Trophoblast cell (in vitro differentiated cells and primary cell): ENCODE measurements at regions not wholly inside any gene's neighbourhood (a gene's known extent, or its start where the extent isn't known, plus 50 kb on each side); places are given as distances from the start of the nearest gene placed in this dataset.

ENCODE experiments used
- DNase-seq, 2 donors: peaks; one replicate each; pipeline ENCODE4 v3.0.0-alpha.2; 2016
- H2AFZ ChIP-seq: 2 replicates; pipeline ENCODE4 v1.6.1; 2013; ENCODE audit warnings: low read length, moderate library complexity, mild to moderate bottlenecking; ENCODE audit not compliant: insufficient read depth, poor library complexity
- H2AK5ac ChIP-seq: 2 replicates; pipeline ENCODE4 v1.6.1; 2013; ENCODE audit warnings: mild to moderate bottlenecking, low read length
- H2BK120ac ChIP-seq: 2 replicates; pipeline ENCODE4 v1.6.1; 2013; ENCODE audit warnings: low read length, mild to moderate bottlenecking, moderate library complexity; ENCODE audit not compliant: insufficient read depth, poor library complexity
- H2BK12ac ChIP-seq: 2 replicates; pipeline ENCODE4 v1.6.1; 2013; ENCODE audit warnings: mild to moderate bottlenecking, low read length, moderate library complexity
- H2BK5ac ChIP-seq: 2 replicates; pipeline ENCODE4 v1.6.1; 2013; ENCODE audit warnings: low read length, low read depth, moderate library complexity, mild to moderate bottlenecking; ENCODE audit not compliant: poor library complexity
- H3K14ac ChIP-seq: 2 replicates; pipeline ENCODE4 v1.6.1; 2013; ENCODE audit warnings: mild to moderate bottlenecking, low read length
- H3K18ac ChIP-seq: 2 replicates; pipeline ENCODE4 v1.6.1; 2013; ENCODE audit warnings: mild to moderate bottlenecking, low read length
- H3K23ac ChIP-seq: 2 replicates; pipeline ENCODE4 v1.6.1; 2013; ENCODE audit warnings: low read length
- H3K27ac ChIP-seq: 2 replicates; pipeline ENCODE4 v1.5.1; 2013; ENCODE audit warnings: low read depth, mild to moderate bottlenecking, inconsistent platforms, low read length, moderate library complexity
- H3K27me3 ChIP-seq: 2 replicates; pipeline ENCODE4 v1.6.1; 2013; ENCODE audit warnings: inconsistent platforms, mild to moderate bottlenecking, low read length, moderate library complexity; ENCODE audit not compliant: insufficient read depth
- H3K36me3 ChIP-seq, 2 experiments: 1 replicate in 1 of 2; 2 replicates in 1 of 2; pipeline ENCODE4 v1.6.1; 2013; ENCODE audit warnings: low read length in 2 of 2, mild to moderate bottlenecking in 2 of 2, moderate library complexity in 1 of 2; ENCODE audit not compliant: insufficient read depth in 2 of 2, control insufficient read depth in 1 of 2
- H3K4ac ChIP-seq: 2 replicates; pipeline ENCODE4 v1.6.1; 2013; ENCODE audit warnings: low read depth, mild to moderate bottlenecking, low read length, moderate library complexity
- H3K4me1 ChIP-seq, 2 experiments: 1 replicate in 1 of 2; 2 replicates in 1 of 2; pipeline ENCODE4 v1.6.1; 2013; ENCODE audit warnings: low read length in 2 of 2, mild to moderate bottlenecking in 2 of 2, moderate library complexity in 1 of 2; ENCODE audit not compliant: insufficient read depth in 2 of 2, control insufficient read depth in 1 of 2
- H3K4me2 ChIP-seq: 2 replicates; pipeline ENCODE4 v1.6.1; 2013; ENCODE audit warnings: inconsistent platforms, mild to moderate bottlenecking, low read length, moderate library complexity
- H3K4me3 ChIP-seq: 2 replicates; pipeline ENCODE4 v1.5.1; 2013; ENCODE audit warnings: mild to moderate bottlenecking, low read depth, low read length, inconsistent platforms
- H3K79me1 ChIP-seq: one replicate; pipeline ENCODE4 v1.6.1; 2013; ENCODE audit warnings: low read length
- H3K79me2 ChIP-seq: 2 replicates; pipeline ENCODE4 v1.6.1; 2013; ENCODE audit warnings: low read length, mild to moderate bottlenecking; ENCODE audit not compliant: control insufficient read depth, insufficient read depth, poor library complexity
- H3K9ac ChIP-seq: 2 replicates; pipeline ENCODE4 v1.6.1; 2013; ENCODE audit warnings: mild to moderate bottlenecking, low read length
- H3K9me3 ChIP-seq: 2 replicates; pipeline ENCODE4 v1.6.1; 2013; ENCODE audit warnings: low read depth, mild to moderate bottlenecking, control low read depth, inconsistent platforms, low read length; ENCODE audit not compliant: insufficient read depth
- H4K12ac ChIP-seq: 2 replicates; pipeline ENCODE4 v1.6.1; 2013; ENCODE audit warnings: low read depth, mild to moderate bottlenecking, low read length, moderate library complexity
- H4K8ac ChIP-seq: 2 replicates; pipeline ENCODE4 v1.6.1; 2013; ENCODE audit warnings: low read depth, mild to moderate bottlenecking, low read length, moderate library complexity
- H4K91ac ChIP-seq: one replicate; pipeline ENCODE4 v1.6.1; 2013; ENCODE audit warnings: low read depth, mild to moderate bottlenecking, low read length, moderate library complexity
- WGBS: extraction: QIAGEN DNeasy Blood & Tissue Kit; methylation state at CpG from one replicate; pipeline ENCODE4 v1.1.7; 2013; ENCODE audit warnings: missing lambda C conversion rate; ENCODE audit not compliant: insufficient read length, insufficient coverage; ENCODE audit errors: extremely low coverage; 5-methylcytosine and 5-hydroxymethylcytosine counted together

- DNase-seq = no peak
- no peak overlapping the region for H4K91ac ChIP-seq
- H3K4me1 ChIP-seq = no peaks in the 10 kb centered on the region
- H3K14ac ChIP-seq = no peak overlapping the region
- no peaks in the 10 kb centered on the region for H3K27me3 ChIP-seq
- no peak overlapping the region for H3K4me3 ChIP-seq
- H2BK12ac ChIP-seq = no peak overlapping the region
- no peak overlapping the region for H4K8ac ChIP-seq
- WGBS = no CpG with 5 or more reads among the region's 2 CpGs
- H2AK5ac ChIP-seq = no peak overlapping the region
- H3K36me3 ChIP-seq = no peaks in the 10 kb centered on the region
- no peaks in the 10 kb centered on the region for H3K9me3 ChIP-seq
- no peaks in the 10 kb centered on the region for H3K79me1 ChIP-seq
- H3K79me2 ChIP-seq = no peaks in the 10 kb centered on the region
- no peak overlapping the region for H3K4ac ChIP-seq
- no peak overlapping the region for H3K27ac ChIP-seq
- H3K9ac ChIP-seq = no peak overlapping the region
- no peak overlapping the region for H3K23ac ChIP-seq
- no peak overlapping the region for H2BK5ac ChIP-seq
- no peak overlapping the region for H2BK120ac ChIP-seq
- no peak overlapping the region for H4K12ac ChIP-seq
- no peak overlapping the region for H3K18ac ChIP-seq
- H2AFZ ChIP-seq = no peak overlapping the region
- H3K4me2 ChIP-seq = no peak overlapping the region
Observed at GRCh38 chr2:187709065-187709464, 154.8 kb upstream of the TFPI start.

- Histone ChIP-seq H3K79me1 (no peaks in the 10 kb centered on the region), H4K8ac (no peak overlapping the region), H3K23ac (no peak overlapping the region), H3K4me2 (no peak overlapping the region), H3K4ac (no peak overlapping the region), H3K18ac (no peak overlapping the region), H3K27me3 (no peaks in the 10 kb centered on the region), H4K12ac (no peak overlapping the region), H3K27ac (no peak overlapping the region), H3K9me3 (no peaks in the 10 kb centered on the region), H2BK5ac (no peak overlapping the region), H3K4me3 (no peak overlapping the region), H2BK12ac (no peak overlapping the region), H3K4me1 (no peaks in the 10 kb centered on the region), H4K91ac (no peak overlapping the region), H3K14ac (no peak overlapping the region), H3K9ac (no peak overlapping the region), H2BK120ac (no peak overlapping the region), H2AK5ac (no peak overlapping the region), H3K36me3 (no peaks in the 10 kb centered on the region), H2AFZ (no peak overlapping the region), H3K79me2 (no peaks in the 10 kb centered on the region)
- no peak for DNase-seq
Observed at GRCh38 chr2:187710791-187711521, 156.7 kb upstream of the TFPI start.

GRCh38 chr2:187715590-187715989, 161.4 kb upstream of the TFPI start:
- Histone ChIP-seq H3K27me3 (no peaks in the 10 kb centered on the region), H3K23ac (no peak overlapping the region), H3K27ac (no peak overlapping the region), H3K18ac (no peak overlapping the region), H3K4me2 (no peak overlapping the region), H2AK5ac (no peak overlapping the region), H2BK5ac (no peak overlapping the region), H3K14ac (no peak overlapping the region), H4K12ac (no peak overlapping the region), H3K4me3 (no peak overlapping the region), H4K91ac (no peak overlapping the region), H3K9me3 (no peaks in the 10 kb centered on the region), H3K36me3 (no peaks in the 10 kb centered on the region), H3K9ac (no peak overlapping the region), H3K4ac (no peak overlapping the region), H3K79me1 (no peaks in the 10 kb centered on the region), H4K8ac (no peak overlapping the region), H2AFZ (no peak overlapping the region), H3K4me1 (no peaks in the 10 kb centered on the region), H2BK12ac (no peak overlapping the region), H2BK120ac (no peak overlapping the region), H3K79me2 (no peaks in the 10 kb centered on the region)
- DNase-seq = no peak

GRCh38 chr2:187716301-187716700, 162.1 kb upstream of the TFPI start:
- no peaks in the 10 kb centered on the region for H3K4me1 ChIP-seq
- H2BK120ac ChIP-seq = no peak overlapping the region
- no peak for DNase-seq
- H2BK5ac ChIP-seq = no peak overlapping the region
- H3K27me3 ChIP-seq = no peaks in the 10 kb centered on the region
- no peak overlapping the region for H4K91ac ChIP-seq
- no peak overlapping the region for H3K9ac ChIP-seq
- no peak overlapping the region for H3K4me2 ChIP-seq
- H4K12ac ChIP-seq = no peak overlapping the region
- no peak overlapping the region for H3K4me3 ChIP-seq
- H3K18ac ChIP-seq = no peak overlapping the region
- WGBS = no CpG with 5 or more reads among the region's 3 CpGs
- H4K8ac ChIP-seq = no peak overlapping the region
- no peaks in the 10 kb centered on the region for H3K9me3 ChIP-seq
- no peak overlapping the region for H3K27ac ChIP-seq
- H3K14ac ChIP-seq = no peak overlapping the region
- H2BK12ac ChIP-seq = no peak overlapping the region
- H3K36me3 ChIP-seq = no peaks in the 10 kb centered on the region
- no peak overlapping the region for H2AK5ac ChIP-seq
- H3K4ac ChIP-seq = no peak overlapping the region
- no peaks in the 10 kb centered on the region for H3K79me1 ChIP-seq
- H3K23ac ChIP-seq = no peak overlapping the region
- H3K79me2 ChIP-seq = no peaks in the 10 kb centered on the region
- no peak overlapping the region for H2AFZ ChIP-seq
